Skeletal muscle cell (primary cell): ENCODE measurements at regions not wholly inside any gene's neighbourhood (a gene's known extent, or its start where the extent isn't known, plus 50 kb on each side); places are given as distances from the start of the nearest gene placed in this dataset.
"Not testable (repeated sequence)": the region's sequence is repeated elsewhere in the genome, so short reads cannot be mapped to it uniquely, and the experiment has no call there.

Experiments
- DNase-seq: peaks from one replicate; pipeline ENCODE4 v3.0.0-alpha.2; 2010; ENCODE audit warnings: low read depth
- H3K4me3 ChIP-seq: 2 replicates; pipeline ENCODE4 v1.5.1; 2011; ENCODE audit warnings: low read depth, mild to moderate bottlenecking, control low read depth, low read length, moderate library complexity

- DNase-seq, result no peak
- no peak overlapping the region for H3K4me3 ChIP-seq
Observed at GRCh38 chr4:19178835-19179234, 1072.9 kb upstream of the SLIT2 start.

- DNase-seq, result no peak
- H3K4me3 ChIP-seq, result no peak overlapping the region
Observed at GRCh38 chr4:19177616-19178015, 1074.1 kb upstream of the SLIT2 start.

- DNase-seq, result no peak
- no peak overlapping the region for H3K4me3 ChIP-seq
Observed at GRCh38 chr4:19171832-19172231, 1079.9 kb upstream of the SLIT2 start.

GRCh38 chr4:19167311-19167710 lies 1084.4 kb upstream of the SLIT2 start:
- H3K4me3 ChIP-seq, result no peak overlapping the region
- no peak for DNase-seq

- H3K4me3 ChIP-seq, result no peak overlapping the region
- no peak for DNase-seq
Observed at GRCh38 chr4:19164334-19164733, 1087.4 kb upstream of the SLIT2 start.

- DNase-seq, result no peak
- H3K4me3 ChIP-seq, result no peak overlapping the region
Observed at GRCh38 chr4:19159874-19160273, 1091.8 kb upstream of the SLIT2 start.

GRCh38 chr4:19158107-19158809 lies 1093.4 kb upstream of the SLIT2 start:
- no peak for DNase-seq
- no peak overlapping the region for H3K4me3 ChIP-seq

GRCh38 chr4:19156786-19157185 lies 1094.9 kb upstream of the SLIT2 start:
- DNase-seq, result no peak
- H3K4me3 ChIP-seq, result no peak overlapping the region

GRCh38 chr4:19155568-19155967 lies 1096.1 kb upstream of the SLIT2 start:
- DNase-seq, result no peak
- H3K4me3 ChIP-seq, result no peak overlapping the region

- DNase-seq, H3K4me3 ChIP-seq: not testable (repeated sequence)
Observed at GRCh38 chr4:19154267-19154666, 1097.4 kb upstream of the SLIT2 start.

- DNase-seq, result no peak
- no peak overlapping the region for H3K4me3 ChIP-seq
Observed at GRCh38 chr4:19152264-19152663, 1099.4 kb upstream of the SLIT2 start.

- no peak overlapping the region for H3K4me3 ChIP-seq
- DNase-seq, result no peak
Observed at GRCh38 chr4:19151684-19152083, 1100.0 kb upstream of the SLIT2 start.

GRCh38 chr4:19146038-19146437 lies 1105.7 kb upstream of the SLIT2 start:
- H3K4me3 ChIP-seq, result no peak overlapping the region

GRCh38 chr4:19135895-19136633 lies 1114.5 kb upstream of the LCORL start:
- H3K4me3 ChIP-seq, result no peak overlapping the region
- DNase-seq, result no peak

More at GRCh38 chr4:19146038-19146437, 1105.7 kb upstream of the SLIT2 start:
- no peak for DNase-seq

GRCh38 chr4:19134685-19135084 lies 1113.1 kb upstream of the LCORL start:
- no peak for DNase-seq
- no peak overlapping the region for H3K4me3 ChIP-seq

- H3K4me3 ChIP-seq, result no peak overlapping the region
- no peak for DNase-seq
Observed at GRCh38 chr4:19133315-19133714, 1111.8 kb upstream of the LCORL start.

GRCh38 chr4:19130866-19131265 lies 1109.3 kb upstream of the LCORL start:
- H3K4me3 ChIP-seq, result no peak overlapping the region
- DNase-seq, result peak; percentile 10

GRCh38 chr4:19128176-19128575 lies 1106.6 kb upstream of the LCORL start:
- no peak overlapping the region for H3K4me3 ChIP-seq
- no peak for DNase-seq

GRCh38 chr4:19126903-19127302 lies 1105.3 kb upstream of the LCORL start:
- no peak overlapping the region for H3K4me3 ChIP-seq
- DNase-seq, result no peak

GRCh38 chr4:19123681-19124080 lies 1102.1 kb upstream of the LCORL start:
- no peak for DNase-seq
- H3K4me3 ChIP-seq, result no peak overlapping the region
